ENCODE measurements at regions not wholly inside any gene's neighbourhood (a gene's known extent, or its start where the extent isn't known, plus 50 kb on each side); places are given as distances from the start of the nearest gene placed in this dataset.

DNA sequence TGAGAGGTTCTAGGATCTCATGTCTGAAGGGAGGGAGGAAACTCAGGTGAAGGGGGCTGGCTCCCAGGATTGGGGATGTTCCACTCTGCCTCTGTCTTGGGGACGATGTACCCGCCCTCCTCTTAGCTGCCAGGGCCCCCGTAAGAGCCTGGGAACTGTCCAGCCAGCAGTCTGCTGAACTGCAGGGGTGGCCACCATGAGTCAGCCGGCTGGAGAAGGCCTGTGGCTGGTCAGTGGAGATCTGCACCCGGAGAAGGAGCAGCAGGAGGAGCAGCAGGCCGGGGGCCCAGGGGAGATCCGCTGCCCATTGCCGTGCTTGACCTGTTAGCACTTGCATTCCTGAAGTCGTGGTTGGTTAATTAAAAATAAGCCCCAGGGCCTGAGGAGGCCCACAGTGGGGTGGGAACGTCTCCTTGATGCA lies 180.3 kb downstream of the TFCP2L1 start:
- Mint-ChIP-seq H3K4me1 (peaks cover 6% of the 10 kb centered on the region; the same call in 1 of the 2 replicates), H3K36me3 (no peaks in the 10 kb centered on the region), H3K27ac (no peak overlapping the region), H3K4me3 (no peak overlapping the region), H3K27me3 (ENCODE audit: low read depth) (peaks cover 11% of the 10 kb centered on the region), H3K9me3 (0 out of 2 replicates have a peak, but pooled peaks cover 2% of the 10 kb centered on the region)
- ChIA-PET CTCF (interaction anchor here (0.5 to 2.4 kb wide), 6 partner anchors 9 to 424 kb away, joined by 3 to 14 read pairs (median 6); no protein-coding TSS in a partner anchor), POLR2A (no interaction called here)
- TF ChIP-seq GABPB1 (CRISPR knock-in tag; IDR thresholded peaks at IDR 0.05) (no peak), SMAD4 (CRISPR knock-in tag; IDR thresholded peaks at IDR 0.05) (peak; percentile 68; the same call in 1 of the 2 replicates), TEAD4 (CRISPR knock-in tag; IDR thresholded peaks at IDR 0.05) (peak; percentile 43; the same call in 1 of the 2 replicates), TCF7 (CRISPR knock-in tag; IDR thresholded peaks at IDR 0.05; ENCODE audit: low read depth) (no peak), JUN (CRISPR knock-in tag; IDR thresholded peaks at IDR 0.05) (0 out of 2 replicates have a peak, but pooled peaks have one; percentile 56), NR2C2 (CRISPR knock-in tag; IDR thresholded peaks at IDR 0.05) (no peak)
- TF ChIP-seq, protein P1, sequence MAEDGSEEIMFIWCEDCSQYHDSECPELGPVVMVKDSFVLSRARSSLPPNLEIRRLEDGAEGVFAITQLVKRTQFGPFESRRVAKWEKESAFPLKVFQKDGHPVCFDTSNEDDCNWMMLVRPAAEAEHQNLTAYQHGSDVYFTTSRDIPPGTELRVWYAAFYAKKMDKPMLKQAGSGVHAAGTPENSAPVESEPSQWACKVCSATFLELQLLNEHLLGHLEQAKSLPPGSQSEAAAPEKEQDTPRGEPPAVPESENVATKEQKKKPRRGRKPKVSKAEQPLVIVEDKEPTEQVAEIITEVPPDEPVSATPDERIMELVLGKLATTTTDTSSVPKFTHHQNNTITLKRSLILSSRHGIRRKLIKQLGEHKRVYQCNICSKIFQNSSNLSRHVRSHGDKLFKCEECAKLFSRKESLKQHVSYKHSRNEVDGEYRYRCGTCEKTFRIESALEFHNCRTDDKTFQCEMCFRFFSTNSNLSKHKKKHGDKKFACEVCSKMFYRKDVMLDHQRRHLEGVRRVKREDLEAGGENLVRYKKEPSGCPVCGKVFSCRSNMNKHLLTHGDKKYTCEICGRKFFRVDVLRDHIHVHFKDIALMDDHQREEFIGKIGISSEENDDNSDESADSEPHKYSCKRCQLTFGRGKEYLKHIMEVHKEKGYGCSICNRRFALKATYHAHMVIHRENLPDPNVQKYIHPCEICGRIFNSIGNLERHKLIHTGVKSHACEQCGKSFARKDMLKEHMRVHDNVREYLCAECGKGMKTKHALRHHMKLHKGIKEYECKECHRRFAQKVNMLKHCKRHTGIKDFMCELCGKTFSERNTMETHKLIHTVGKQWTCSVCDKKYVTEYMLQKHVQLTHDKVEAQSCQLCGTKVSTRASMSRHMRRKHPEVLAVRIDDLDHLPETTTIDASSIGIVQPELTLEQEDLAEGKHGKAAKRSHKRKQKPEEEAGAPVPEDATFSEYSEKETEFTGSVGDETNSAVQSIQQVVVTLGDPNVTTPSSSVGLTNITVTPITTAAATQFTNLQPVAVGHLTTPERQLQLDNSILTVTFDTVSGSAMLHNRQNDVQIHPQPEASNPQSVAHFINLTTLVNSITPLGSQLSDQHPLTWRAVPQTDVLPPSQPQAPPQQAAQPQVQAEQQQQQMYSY (CRISPR knock-in tag; IDR thresholded peaks at IDR 0.05) = no peak
- ATAC-seq (no peak; the same call in 1 of the 2 replicates), DNase-seq (ENCODE audit: low spot score) (peak; percentile 22)

DNA sequence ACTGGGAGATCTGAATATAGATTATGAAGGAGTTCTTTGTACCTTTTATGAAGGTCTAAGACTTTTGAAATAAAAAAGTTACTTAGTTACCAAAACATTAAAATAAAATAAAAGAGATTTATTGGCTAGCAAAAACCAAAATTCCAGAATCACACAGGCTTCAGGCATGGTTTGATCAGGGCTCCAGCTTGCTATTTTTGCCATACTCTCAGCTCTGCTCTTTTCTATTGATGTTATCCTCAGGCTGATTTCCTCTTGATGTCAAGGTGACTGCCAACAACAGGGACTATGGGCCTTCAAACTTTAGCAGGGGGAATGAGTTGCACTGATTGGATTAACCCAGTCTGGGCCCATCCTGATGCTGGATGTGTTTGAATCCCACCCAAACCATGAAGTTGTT lies 174.1 kb downstream of the TFCP2L1 start:
- H3K36me3 Mint-ChIP-seq = peaks cover 6% of the 10 kb centered on the region; the same call in 1 of the 2 replicates
- CTCF ChIA-PET = no interaction called here

DNA sequence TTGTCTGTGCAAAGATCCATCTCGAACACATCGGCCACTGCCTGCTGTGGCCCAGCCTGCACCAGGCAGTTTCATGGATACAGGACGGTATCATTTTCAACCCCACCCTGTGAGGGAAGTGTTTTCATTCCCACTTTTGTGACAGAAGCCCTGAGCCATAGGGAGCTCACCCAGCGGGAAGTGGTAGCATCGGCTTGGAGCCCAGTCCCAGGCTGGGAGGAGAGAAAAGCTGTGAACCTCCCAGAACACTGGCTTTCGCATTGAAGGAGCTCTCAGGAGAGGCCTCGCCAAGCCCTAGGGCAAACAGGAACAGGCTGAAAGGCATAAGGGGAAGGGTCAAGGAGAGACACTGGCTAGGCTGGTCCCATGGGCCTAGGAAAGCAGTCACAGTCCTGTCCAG lies 166.1 kb downstream of the TFCP2L1 start:
- H3K4me1 Mint-ChIP-seq = no peaks in the 10 kb centered on the region
- ChIA-PET POLR2A (interaction anchor here (0.8 kb wide), 1 partner anchor 44 kb away, joined by 3 read pairs; no protein-coding TSS in a partner anchor), CTCF (interaction anchor here (1.3 to 1.4 kb wide), 3 partner anchors 10 to 24 kb away, joined by 5 to 16 read pairs (median 5); no protein-coding TSS in a partner anchor)
- DNase-seq (ENCODE audit: low spot score) = no peak
- H3K27ac Mint-ChIP-seq = no peak overlapping the region
- H3K27me3 Mint-ChIP-seq (ENCODE audit: low read depth) = peaks cover 4% of the 10 kb centered on the region; the same call in 1 of the 2 replicates
- H3K4me3 Mint-ChIP-seq = no peak overlapping the region
- no peaks in the 10 kb centered on the region for H3K36me3 Mint-ChIP-seq
- H3K9me3 Mint-ChIP-seq = no peaks in the 10 kb centered on the region
- no peak for ATAC-seq
- no peak for TF ChIP-seq TCF7 (CRISPR knock-in tag; IDR thresholded peaks at IDR 0.05; ENCODE audit: low read depth)
- TF ChIP-seq RORB (CRISPR knock-in tag; IDR thresholded peaks at IDR 0.05) = no peak
- TF ChIP-seq NFATC4 (CRISPR knock-in tag; IDR thresholded peaks at IDR 0.05) = no peak
- TF ChIP-seq SP1 (CRISPR knock-in tag; conservative IDR thresholded peaks at IDR 0.05) = no peak
- TF ChIP-seq JUN (CRISPR knock-in tag; IDR thresholded peaks at IDR 0.05) = no peak
- TF ChIP-seq, protein P2, sequence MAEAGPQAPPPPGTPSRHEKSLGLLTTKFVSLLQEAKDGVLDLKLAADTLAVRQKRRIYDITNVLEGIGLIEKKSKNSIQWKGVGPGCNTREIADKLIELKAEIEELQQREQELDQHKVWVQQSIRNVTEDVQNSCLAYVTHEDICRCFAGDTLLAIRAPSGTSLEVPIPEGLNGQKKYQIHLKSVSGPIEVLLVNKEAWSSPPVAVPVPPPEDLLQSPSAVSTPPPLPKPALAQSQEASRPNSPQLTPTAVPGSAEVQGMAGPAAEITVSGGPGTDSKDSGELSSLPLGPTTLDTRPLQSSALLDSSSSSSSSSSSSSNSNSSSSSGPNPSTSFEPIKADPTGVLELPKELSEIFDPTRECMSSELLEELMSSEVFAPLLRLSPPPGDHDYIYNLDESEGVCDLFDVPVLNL (CRISPR knock-in tag; IDR thresholded peaks at IDR 0.05; ENCODE audit: borderline replicate concordance, low read depth) = no peak
- TF ChIP-seq ZNF121 (CRISPR knock-in tag; IDR thresholded peaks at IDR 0.05) = no peak
- no peak for TF ChIP-seq NR3C1 (CRISPR knock-in tag; conservative IDR thresholded peaks at IDR 0.05; ENCODE audit: low read depth)
- TF ChIP-seq, protein P3, sequence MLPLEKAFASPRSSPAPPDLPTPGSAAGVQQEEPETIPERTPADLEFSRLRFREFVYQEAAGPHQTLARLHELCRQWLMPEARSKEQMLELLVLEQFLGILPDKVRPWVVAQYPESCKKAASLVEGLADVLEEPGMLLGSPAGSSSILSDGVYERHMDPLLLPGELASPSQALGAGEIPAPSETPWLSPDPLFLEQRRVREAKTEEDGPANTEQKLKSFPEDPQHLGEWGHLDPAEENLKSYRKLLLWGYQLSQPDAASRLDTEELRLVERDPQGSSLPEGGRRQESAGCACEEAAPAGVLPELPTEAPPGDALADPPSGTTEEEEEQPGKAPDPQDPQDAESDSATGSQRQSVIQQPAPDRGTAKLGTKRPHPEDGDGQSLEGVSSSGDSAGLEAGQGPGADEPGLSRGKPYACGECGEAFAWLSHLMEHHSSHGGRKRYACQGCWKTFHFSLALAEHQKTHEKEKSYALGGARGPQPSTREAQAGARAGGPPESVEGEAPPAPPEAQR (CRISPR knock-in tag; IDR thresholded peaks at IDR 0.05) = no peak
- no peak for TF ChIP-seq CREB1 (CRISPR knock-in tag; IDR thresholded peaks at IDR 0.05)
- no peak for TF ChIP-seq SOX15 (CRISPR knock-in tag; IDR thresholded peaks at IDR 0.05)
- no peak for TF ChIP-seq MYBL2 (CRISPR knock-in tag; IDR thresholded peaks at IDR 0.05)
- TF ChIP-seq, protein P4, sequence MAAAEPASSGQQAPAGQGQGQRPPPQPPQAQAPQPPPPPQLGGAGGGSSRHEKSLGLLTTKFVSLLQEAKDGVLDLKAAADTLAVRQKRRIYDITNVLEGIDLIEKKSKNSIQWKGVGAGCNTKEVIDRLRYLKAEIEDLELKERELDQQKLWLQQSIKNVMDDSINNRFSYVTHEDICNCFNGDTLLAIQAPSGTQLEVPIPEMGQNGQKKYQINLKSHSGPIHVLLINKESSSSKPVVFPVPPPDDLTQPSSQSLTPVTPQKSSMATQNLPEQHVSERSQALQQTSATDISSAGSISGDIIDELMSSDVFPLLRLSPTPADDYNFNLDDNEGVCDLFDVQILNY (CRISPR knock-in tag; IDR thresholded peaks at IDR 0.05) = no peak
- no peak for TF ChIP-seq ELF4 (CRISPR knock-in tag; IDR thresholded peaks at IDR 0.05; ENCODE audit: low read depth)
- no peak for TF ChIP-seq CREM (CRISPR knock-in tag; IDR thresholded peaks at IDR 0.05)

More for the DNA sequence above, 174.1 kb downstream of the TFCP2L1 start:
- TF ChIP-seq FOXJ3 (CRISPR knock-in tag; IDR thresholded peaks at IDR 0.05; ENCODE audit: borderline replicate concordance) (no peak), NR2C2 (CRISPR knock-in tag; IDR thresholded peaks at IDR 0.05) (no peak), OVOL2 (CRISPR knock-in tag; IDR thresholded peaks at IDR 0.05; ENCODE audit: borderline replicate concordance) (no peak), TP53 (CRISPR knock-in tag; IDR thresholded peaks at IDR 0.05) (no peak), SP1 (CRISPR knock-in tag; conservative IDR thresholded peaks at IDR 0.05) (no peak)
- TF ChIP-seq, protein P5, sequence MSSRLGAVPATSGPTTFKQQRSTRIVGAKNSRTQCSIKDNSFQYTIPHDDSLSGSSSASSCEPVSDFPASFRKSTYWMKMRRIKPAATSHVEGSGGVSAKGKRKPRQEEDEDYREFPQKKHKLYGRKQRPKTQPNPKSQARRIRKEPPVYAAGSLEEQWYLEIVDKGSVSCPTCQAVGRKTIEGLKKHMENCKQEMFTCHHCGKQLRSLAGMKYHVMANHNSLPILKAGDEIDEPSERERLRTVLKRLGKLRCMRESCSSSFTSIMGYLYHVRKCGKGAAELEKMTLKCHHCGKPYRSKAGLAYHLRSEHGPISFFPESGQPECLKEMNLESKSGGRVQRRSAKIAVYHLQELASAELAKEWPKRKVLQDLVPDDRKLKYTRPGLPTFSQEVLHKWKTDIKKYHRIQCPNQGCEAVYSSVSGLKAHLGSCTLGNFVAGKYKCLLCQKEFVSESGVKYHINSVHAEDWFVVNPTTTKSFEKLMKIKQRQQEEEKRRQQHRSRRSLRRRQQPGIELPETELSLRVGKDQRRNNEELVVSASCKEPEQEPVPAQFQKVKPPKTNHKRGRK (CRISPR knock-in tag; IDR thresholded peaks at IDR 0.05; ENCODE audit: borderline replicate concordance) = no peak
- no peak for DNase-seq (ENCODE audit: low spot score)
- no peak overlapping the region for H3K4me3 Mint-ChIP-seq
- peaks cover 2% of the 10 kb centered on the region; the same call in 1 of the 2 replicates for H3K27me3 Mint-ChIP-seq (ENCODE audit: low read depth)
- H3K9me3 Mint-ChIP-seq = peaks cover 33% of the 10 kb centered on the region
- POLR2A ChIA-PET = no interaction called here
- no peaks in the 10 kb centered on the region for H3K4me1 Mint-ChIP-seq
- no peak overlapping the region for H3K27ac Mint-ChIP-seq
- ATAC-seq = no peak
